OCI-LY3 (cell line): ENCODE measurements at regions not wholly inside any gene's neighbourhood (a gene's known extent, or its start where the extent isn't known, plus 50 kb on each side); places are given as distances from the start of the nearest gene placed in this dataset.

Source experiments
- CTCF ChIP-seq: fragments of 200-600, 300-600 bp; sonication (generic); IDR thresholded peaks from 2 replicates; pipeline ENCODE4 v1.5.1; 2014; ENCODE audit warnings: antibody characterized with exemption, low read length, low read depth
- EZH2phosphoT487 ChIP-seq: fragments of 200-600 bp; shearing (Covaris generic); IDR thresholded peaks from 2 replicates; pipeline ENCODE4 v1.6.1; 2018; ENCODE audit warnings: antibody characterized with exemption, mixed run types, low read depth

- TF ChIP-seq CTCF (no peak), EZH2phosphoT487 (no peak)
These were observed 114.9 kb downstream of the C11orf91 start for GRCh38 chr11:33585586-33586209.
